Spleen (tissue), 11 donors: ENCODE measurements at regions not wholly inside any gene's neighbourhood (a gene's known extent, or its start where the extent isn't known, plus 50 kb on each side); places are given as distances from the start of the nearest gene placed in this dataset.

Experiments
- DNase-seq: peaks from one replicate; pipeline ENCODE4 v3.0.0-alpha.2; 2020
- H3K27ac ChIP-seq, 8 donors: fragments of 200-600 bp; sonication (generic) in 7 of 8; 1 replicate in 4 of 8; 2 replicates in 4 of 8; pipeline versions ENCODE4 v1.5.0 to v1.8.0; 2016 to 2021; ENCODE audit warnings: inconsistent platforms in 4 of 8, mild to moderate bottlenecking in 4 of 8, moderate library complexity in 1 of 8
- H3K27me3 ChIP-seq, 7 donors: fragments of 200-600 bp; sonication (generic) in 6 of 7; replicated peaks in 1 of 7; 1 replicate in 4 of 7; 2 replicates in 3 of 7; pipeline versions ENCODE4 v1.5.0 to v1.8.0; 2016 to 2021; ENCODE audit warnings: inconsistent platforms in 3 of 7, mild to moderate bottlenecking in 1 of 7
- H3K36me3 ChIP-seq, 6 donors: fragments of 200-600 bp; sonication (generic) in 5 of 6; 1 replicate in 4 of 6; 2 replicates in 2 of 6; pipeline versions ENCODE4 v1.5.0 to v1.8.0; 2016 to 2021; ENCODE audit warnings: inconsistent platforms in 2 of 6
- H3K4me1 ChIP-seq, 6 donors: fragments of 200-600 bp; sonication (generic) in 5 of 6; 1 replicate in 3 of 6; 2 replicates in 3 of 6; pipeline versions ENCODE4 v1.5.0 to v1.8.0; 2016 to 2021; ENCODE audit warnings: inconsistent platforms in 3 of 6
- H3K4me3 ChIP-seq, 8 donors: fragments of 200-600 bp; sonication (generic) in 7 of 8; 1 replicate in 4 of 8; 2 replicates in 4 of 8; pipeline versions ENCODE4 v1.5.0 to v1.8.0; 2016 to 2021; ENCODE audit warnings: inconsistent platforms in 4 of 8, mild to moderate bottlenecking in 4 of 8, moderate library complexity in 2 of 8
- H3K9me3 ChIP-seq, 8 donors: fragments of 200-600 bp; sonication (generic) in 7 of 8; 1 replicate in 4 of 8; 2 replicates in 4 of 8; pipeline versions ENCODE4 v1.5.0 to v1.8.0; 2016 to 2021; ENCODE audit warnings: inconsistent platforms in 4 of 8
- CTCF ChIP-seq, 11 experiments: fragments of 200-600 bp in 7 of 11; fragments of 450-650 bp in 4 of 11; sonication (generic) in 4 of 11; IDR thresholded peaks in 8 of 11; conservative IDR thresholded peaks in 3 of 11; 1 replicate in 7 of 11; 2 replicates in 4 of 11; pipeline versions ENCODE4 v1.4.0 to v1.8.0; 2016 to 2021; ENCODE audit warnings: antibody characterized with exemption in 11 of 11, inconsistent platforms in 4 of 11, mild to moderate bottlenecking in 1 of 11
- POLR2A ChIP-seq, 3 donors: fragments of 450-650 bp; IDR thresholded peaks; one replicate each; pipeline ENCODE4 v1.5.1; 2017; ENCODE audit warnings: antibody characterized with exemption in 3 of 3, mild to moderate bottlenecking in 1 of 3
- POLR2AphosphoS5 ChIP-seq, 3 donors: sonication (generic); formaldehyde crosslinking; IDR thresholded peaks; one replicate each; pipeline ENCODE4 v1.5.1; 2017; ENCODE audit warnings: antibody characterized with exemption in 3 of 3
- WGBS, 5 donors: extraction: QIAGEN DNeasy Blood & Tissue Kit in 3 of 5; methylation state at CpG; one replicate each; pipeline versions ENCODE4 v1.1.5 to v1.1.7; 2013 to 2018; 5-methylcytosine and 5-hydroxymethylcytosine counted together
- intact Hi-C: fragments of 100-400 bp; cut with DNase I; formaldehyde crosslinking; loops from one replicate; pipeline ENCODE4 v1.15.0; 2023; ENCODE audit warnings: low total_unique reads
- donor health status: healthy with polysubstance abuse.
- donor health status: DM: no; HTN: no; CAD: no; lungs with moderate emphysema.
- donor health status: DM: no; HTN: no; CAD: no.
- donor health status: Bipolar disorder and iron deficiency.
- donor health status: healthy.
- donor health status: DM: no; HTN: no; CAD: no.
- donor health status: DM: yes; HTN: yes; CAD: no.

- H3K36me3 ChIP-seq: no peaks in the 10 kb centered on the region
- H3K4me1 ChIP-seq: peaks cover 0 to 6% (median 0%) of the 10 kb centered on the region in 6 donors
- WGBS, 5 donors: 76 to 89% (median 84%) methylated on average over 10 to 12 of the region's 12 CpGs
- H3K27ac ChIP-seq: no peak overlapping the region
- peaks cover 0 to 22% (median 16%) of the 10 kb centered on the region in 8 donors for H3K9me3 ChIP-seq
- intact Hi-C loops: no loop called here
- no peak for DNase-seq
- peaks cover 0 to 75% (median 0%) of the 10 kb centered on the region in 7 donors for H3K27me3 ChIP-seq
- no peak overlapping the region for H3K4me3 ChIP-seq
- TF ChIP-seq POLR2A (IDR thresholded peaks at IDR 0.05): no peak
- no peak for TF ChIP-seq CTCF (IDR thresholded peaks at IDR 0.05 in 8 of 11, conservative IDR thresholded peaks at IDR 0.05 in 3 of 11)
- TF ChIP-seq POLR2AphosphoS5 (IDR thresholded peaks at IDR 0.05): no peak
Measured at GRCh38 chr20:37636977-37637376, 56.9 kb upstream of the CTNNBL1 start.

GRCh38 chr20:37636212-37636975 lies 57.4 kb upstream of the CTNNBL1 start:
- Histone ChIP-seq H3K9me3 (peaks cover 0 to 22% (median 16%) of the 10 kb centered on the region in 8 donors), H3K4me1 (peaks cover 0 to 6% (median 0%) of the 10 kb centered on the region in 6 donors), H3K27me3 (peaks cover 0 to 75% (median 0%) of the 10 kb centered on the region in 7 donors), H3K36me3 (no peaks in the 10 kb centered on the region), H3K27ac (no peak overlapping the region), H3K4me3 (no peak overlapping the region)
- intact Hi-C loops: no loop called here
- TF ChIP-seq POLR2A (IDR thresholded peaks at IDR 0.05) (no peak), CTCF (IDR thresholded peaks at IDR 0.05 in 8 of 11, conservative IDR thresholded peaks at IDR 0.05 in 3 of 11) (no peak), POLR2AphosphoS5 (IDR thresholded peaks at IDR 0.05) (no peak)
- WGBS, 5 donors: 76 to 90% (median 81%) methylated on average over 13 to 14 of the region's 14 CpGs
- no peak for DNase-seq

- H3K36me3 ChIP-seq: no peaks in the 10 kb centered on the region
- no peak for DNase-seq
- H3K9me3 ChIP-seq: peaks cover 0 to 21% (median 16%) of the 10 kb centered on the region in 8 donors
- WGBS, 5 donors: 37 to 61% (median 59%) methylated on average over 3 of the region's 3 CpGs
- no peak overlapping the region for H3K27ac ChIP-seq
- intact Hi-C loops: no loop called here
- TF ChIP-seq POLR2AphosphoS5 (IDR thresholded peaks at IDR 0.05) (no peak), CTCF (IDR thresholded peaks at IDR 0.05 in 8 of 11, conservative IDR thresholded peaks at IDR 0.05 in 3 of 11) (no peak), POLR2A (IDR thresholded peaks at IDR 0.05) (no peak)
- H3K4me1 ChIP-seq: peaks cover 0 to 10% (median 0%) of the 10 kb centered on the region in 6 donors
- H3K27me3 ChIP-seq: peaks cover 0 to 76% (median 0%) of the 10 kb centered on the region in 7 donors
- H3K4me3 ChIP-seq: no peak overlapping the region
Measured at GRCh38 chr20:37630993-37631392, 62.8 kb upstream of the CTNNBL1 start.

- intact Hi-C loops: no loop called here
- Histone ChIP-seq H3K27ac (no peak overlapping the region), H3K9me3 (peaks cover 0 to 12% (median 9%) of the 10 kb centered on the region in 8 donors), H3K4me3 (no peak overlapping the region), H3K27me3 (peaks cover 0 to 82% (median 0%) of the 10 kb centered on the region in 7 donors), H3K36me3 (no peaks in the 10 kb centered on the region), H3K4me1 (peaks cover 0 to 10% (median 0%) of the 10 kb centered on the region in 6 donors)
- no peak for TF ChIP-seq POLR2AphosphoS5 (IDR thresholded peaks at IDR 0.05)
- no peak for TF ChIP-seq POLR2A (IDR thresholded peaks at IDR 0.05)
- TF ChIP-seq CTCF (IDR thresholded peaks at IDR 0.05 in 8 of 11, conservative IDR thresholded peaks at IDR 0.05 in 3 of 11): no peak
- no peak for DNase-seq
- 55 to 69% (median 56%) methylated on average over 2 of the region's 2 CpGs for WGBS, 5 donors
Measured at GRCh38 chr20:37630166-37630565, 63.7 kb upstream of the CTNNBL1 start.
